ENCODE measurements at regions not wholly inside any gene's neighbourhood (a gene's known extent, or its start where the extent isn't known, plus 50 kb on each side); places are given as distances from the start of the nearest gene placed in this dataset.

- intact Hi-C loops (cut with DNase I), result no loop called here
- no peak for DNase-seq (ENCODE audit: low spot score in 2 of 2)
- Histone ChIP-seq H3K27me3 (no peaks in the 10 kb centered on the region), H3K4me3 (no peak overlapping the region), H3K36me3 (no peaks in the 10 kb centered on the region), H3K4me1 (no peaks in the 10 kb centered on the region), H3K27ac (no peak overlapping the region), H3K9me3 (no peaks in the 10 kb centered on the region)
- no peak for TF ChIP-seq CTCF (IDR thresholded peaks at IDR 0.05)
Observed at GRCh38 chr6:14722704-14723103, 523.2 kb upstream of the JARID2 start.

GRCh38 chr6:14723535-14724086, 522.3 kb upstream of the JARID2 start:
- Histone ChIP-seq H3K4me3 (no peak overlapping the region), H3K27me3 (no peaks in the 10 kb centered on the region), H3K4me1 (no peaks in the 10 kb centered on the region), H3K27ac (no peak overlapping the region), H3K36me3 (no peaks in the 10 kb centered on the region), H3K9me3 (no peaks in the 10 kb centered on the region)
- TF ChIP-seq CTCF (IDR thresholded peaks at IDR 0.05), result no peak
- intact Hi-C loops (cut with DNase I), result no loop called here
- DNase-seq (ENCODE audit: low spot score in 2 of 2), result no peak

GRCh38 chr6:14724549-14724948, 521.3 kb upstream of the JARID2 start:
- no peak for TF ChIP-seq CTCF (IDR thresholded peaks at IDR 0.05)
- no peak overlapping the region for H3K27ac ChIP-seq
- no peaks in the 10 kb centered on the region for H3K27me3 ChIP-seq
- H3K36me3 ChIP-seq, result no peaks in the 10 kb centered on the region
- H3K9me3 ChIP-seq, result no peaks in the 10 kb centered on the region
- no peaks in the 10 kb centered on the region for H3K4me1 ChIP-seq
- no peak for DNase-seq (ENCODE audit: low spot score in 2 of 2)
- H3K4me3 ChIP-seq, result no peak overlapping the region
- intact Hi-C loops (cut with DNase I), result no loop called here

GRCh38 chr6:14726816-14727493, 518.9 kb upstream of the JARID2 start:
- no peak overlapping the region for H3K27ac ChIP-seq
- TF ChIP-seq CTCF (IDR thresholded peaks at IDR 0.05), result no peak
- intact Hi-C loops (cut with DNase I), result no loop called here

GRCh38 chr6:14727494-14728395, 518.1 kb upstream of the JARID2 start:
- H3K27ac ChIP-seq, result no peak overlapping the region
- intact Hi-C loops (cut with DNase I), result no loop called here
- no peak for TF ChIP-seq CTCF (IDR thresholded peaks at IDR 0.05)

More at GRCh38 chr6:14726816-14727493, 518.9 kb upstream of the JARID2 start:
- Histone ChIP-seq H3K36me3 (no peaks in the 10 kb centered on the region), H3K4me3 (no peak overlapping the region), H3K4me1 (no peaks in the 10 kb centered on the region), H3K27me3 (no peaks in the 10 kb centered on the region), H3K9me3 (no peaks in the 10 kb centered on the region)
- no peak for DNase-seq (ENCODE audit: low spot score in 2 of 2)

More at GRCh38 chr6:14727494-14728395, 518.1 kb upstream of the JARID2 start:
- H3K27me3 ChIP-seq, result no peaks in the 10 kb centered on the region
- no peaks in the 10 kb centered on the region for H3K36me3 ChIP-seq
- H3K9me3 ChIP-seq, result no peaks in the 10 kb centered on the region
- H3K4me3 ChIP-seq, result no peak overlapping the region
- no peaks in the 10 kb centered on the region for H3K4me1 ChIP-seq
- DNase-seq (ENCODE audit: low spot score in 2 of 2), result no peak
